Keratinocyte (primary cell): ENCODE measurements at regions not wholly inside any gene's neighbourhood (a gene's known extent, or its start where the extent isn't known, plus 50 kb on each side); places are given as distances from the start of the nearest gene placed in this dataset.

Source experiments
- DNase-seq: peaks from one replicate; pipeline ENCODE4 v3.0.0-alpha.2; 2011; ENCODE audit warnings: low read depth, missing footprints, low spot score
- FAIRE-seq: peaks from 2 replicates; lab custom pipeline; 2011; peaks lifted over from hg19 to GRCh38; lab: Jason Lieb, UNC
- H2AFZ ChIP-seq: 2 replicates; pipeline ENCODE4 v1.6.0; 2012; ENCODE audit warnings: low read length, control low read depth, inconsistent platforms; ENCODE audit not compliant: control insufficient read depth
- H3K27ac ChIP-seq: 2 replicates; pipeline ENCODE4 v1.5.1; 2011; ENCODE audit warnings: low read length; ENCODE audit not compliant: control insufficient read depth, insufficient read depth
- H3K27me3 ChIP-seq: 3 replicates; pipeline ENCODE4 v1.6.0; 2011; ENCODE audit warnings: low read length; ENCODE audit not compliant: control insufficient read depth, insufficient read depth; ENCODE audit errors: extremely low read depth
- H3K36me3 ChIP-seq, 2 experiments: 2 replicates in 1 of 2; 3 replicates in 1 of 2; pipeline ENCODE4 v1.5.1; 2011; ENCODE audit warnings: low read length in 2 of 2, mild to moderate bottlenecking in 1 of 2; ENCODE audit not compliant: control insufficient read depth in 2 of 2, insufficient read depth in 2 of 2; ENCODE audit errors: extremely low read depth in 1 of 2
- H3K4me1 ChIP-seq: 3 replicates; pipeline ENCODE4 v1.5.1; 2011; ENCODE audit warnings: low read length; ENCODE audit not compliant: control insufficient read depth, insufficient read depth; ENCODE audit errors: extremely low read depth
- H3K4me2 ChIP-seq: 3 replicates; pipeline ENCODE4 v1.6.0; 2011; ENCODE audit warnings: low read depth, low read length; ENCODE audit not compliant: control insufficient read depth, insufficient read depth; ENCODE audit errors: extremely low read depth
- H3K4me3 ChIP-seq, 3 experiments: fragments of 200-600 bp in 1 of 3; sonication (generic) in 1 of 3; 2 replicates in 2 of 3; 3 replicates in 1 of 3; pipeline ENCODE4 v1.5.1; 2011 to 2016; ENCODE audit warnings: low read length in 3 of 3, mild to moderate bottlenecking in 3 of 3, control low read depth in 2 of 3, inconsistent platforms in 1 of 3, low read depth in 1 of 3, mixed read lengths in 1 of 3, mixed run types in 1 of 3, moderate library complexity in 1 of 3; ENCODE audit not compliant: control insufficient read depth in 2 of 3, insufficient read depth in 2 of 3; ENCODE audit errors: extremely low read depth in 1 of 3
- H3K79me2 ChIP-seq: 2 replicates; pipeline ENCODE4 v1.6.0; 2012; ENCODE audit warnings: low read length; ENCODE audit not compliant: control insufficient read depth, insufficient read depth
- H3K9ac ChIP-seq: 3 replicates; pipeline ENCODE4 v1.6.0; 2011; ENCODE audit warnings: low read length; ENCODE audit not compliant: control insufficient read depth, insufficient read depth; ENCODE audit errors: extremely low read depth
- H3K9me1 ChIP-seq: 3 replicates; pipeline ENCODE4 v1.6.0; 2011; ENCODE audit warnings: low read length; ENCODE audit not compliant: control insufficient read depth, insufficient read depth; ENCODE audit errors: extremely low read depth
- H3K9me3 ChIP-seq: 2 replicates; pipeline ENCODE4 v1.5.1; 2012; ENCODE audit warnings: low read depth, low read length; ENCODE audit not compliant: control insufficient read depth
- H4K20me1 ChIP-seq: 3 replicates; pipeline ENCODE4 v1.6.0; 2011; ENCODE audit warnings: low read length; ENCODE audit not compliant: control insufficient read depth, insufficient read depth; ENCODE audit errors: extremely low read depth
- CTCF ChIP-seq, 3 experiments: IDR thresholded peaks in 1 of 3; conservative IDR thresholded peaks in 1 of 3; optimal IDR thresholded peaks in 1 of 3; 2 replicates in 2 of 3; 3 replicates in 1 of 3; pipeline versions ENCODE3 to v1.5.1; 2011; ENCODE audit warnings: low read length in 3 of 3, mild to moderate bottlenecking in 3 of 3, moderate library complexity in 2 of 3, control low read depth in 1 of 3, inconsistent platforms in 1 of 3; ENCODE audit not compliant: insufficient read depth in 2 of 3; ENCODE audit errors: extremely low read depth in 1 of 3
- EZH2 ChIP-seq: IDR thresholded peaks from one replicate; pipeline ENCODE4 v1.6.1; 2012; ENCODE audit warnings: inconsistent platforms, mild to moderate bottlenecking, low read length, moderate library complexity
- dilution Hi-C: fragments of 300-500 bp; cut with MboI; formaldehyde crosslinking; loops from one replicate; pipeline ENCODE4 v1.7.0; 2020; ENCODE audit warnings: low sequenced_read_pairs; ENCODE audit not compliant: extremely low pct_ligation_motif_present

- no peak for DNase-seq
- TF ChIP-seq CTCF (optimal IDR thresholded peaks at IDR 0.05 in 1 of 3, IDR thresholded peaks at IDR 0.05 in 1 of 3, conservative IDR thresholded peaks at IDR 0.05 in 1 of 3; ENCODE audit: extremely low read depth in 1 of 3, insufficient read depth in 2 of 3, low read length in 3 of 3), result peak in 2 of 3 experiments; percentile 15 to 48
- no peak for TF ChIP-seq EZH2
- Histone ChIP-seq H3K4me2 (no peak overlapping the region), H3K27ac (no peak overlapping the region), H4K20me1 (no peaks in the 10 kb centered on the region), H2AFZ (no peak overlapping the region), H3K4me3 (no peak overlapping the region), H3K9me3 (no peaks in the 10 kb centered on the region), H3K9me1 (no peaks in the 10 kb centered on the region), H3K27me3 (peaks cover 54% of the 10 kb centered on the region), H3K4me1 (no peaks in the 10 kb centered on the region), H3K9ac (no peak overlapping the region), H3K79me2 (no peaks in the 10 kb centered on the region), H3K36me3 (no peaks in the 10 kb centered on the region)
- dilution Hi-C loops, result no loop called here
- no peak for FAIRE-seq
Measured at GRCh38 chr17:36768394-36768793, 167.0 kb downstream of the MRM1 start.

DNA sequence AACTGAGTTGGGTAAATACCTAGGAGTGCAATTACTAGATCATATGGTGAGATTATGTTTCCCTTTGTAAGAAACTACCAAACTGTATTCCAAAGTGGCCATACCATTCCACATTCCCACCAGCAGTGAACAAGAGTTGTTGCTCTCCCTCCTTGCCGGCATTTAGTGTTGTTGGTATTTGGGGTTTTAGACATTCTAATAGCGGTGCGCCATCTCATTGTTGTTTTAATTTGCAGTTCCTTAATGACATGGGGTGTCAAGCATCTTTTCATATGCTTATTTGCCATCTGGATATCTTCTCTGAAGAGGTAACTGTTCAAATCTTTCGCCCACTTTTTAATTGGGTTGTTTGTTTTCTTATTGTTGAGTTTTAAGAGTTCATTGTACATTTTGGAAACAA lies 164.2 kb upstream of the LHX1 start:
- Histone ChIP-seq H3K9me1 (no peaks in the 10 kb centered on the region), H2AFZ (no peak overlapping the region), H3K36me3 (no peaks in the 10 kb centered on the region), H3K4me3 (no peak overlapping the region), H3K4me1 (no peaks in the 10 kb centered on the region), H4K20me1 (no peaks in the 10 kb centered on the region), H3K9ac (no peak overlapping the region), H3K9me3 (no peaks in the 10 kb centered on the region), H3K27me3 (peaks cover 48% of the 10 kb centered on the region), H3K4me2 (no peak overlapping the region), H3K79me2 (no peaks in the 10 kb centered on the region), H3K27ac (no peak overlapping the region)
- FAIRE-seq (no peak), DNase-seq (no peak)
- dilution Hi-C loops, result no loop called here
- TF ChIP-seq CTCF (optimal IDR thresholded peaks at IDR 0.05 in 1 of 3, IDR thresholded peaks at IDR 0.05 in 1 of 3, conservative IDR thresholded peaks at IDR 0.05 in 1 of 3; ENCODE audit: extremely low read depth in 1 of 3, insufficient read depth in 2 of 3, low read length in 3 of 3) (no peak), EZH2 (no peak)
